HG03442 (cell line): ENCODE measurements at regions not wholly inside any gene's neighbourhood (a gene's known extent, or its start where the extent isn't known, plus 50 kb on each side); places are given as distances from the start of the nearest gene placed in this dataset.
"Not testable (repeated sequence)": the region's sequence is repeated elsewhere in the genome, so short reads cannot be mapped to it uniquely, and the experiment has no call there.

Source experiments
- ATAC-seq: cut with Tn5 transposase; IDR thresholded peaks from one replicate; pipeline ENCODE4 v1.9.1; 2021; ENCODE audit warnings: mild to moderate bottlenecking, moderate library complexity; ENCODE audit not compliant: unreplicated experiment

DNA sequence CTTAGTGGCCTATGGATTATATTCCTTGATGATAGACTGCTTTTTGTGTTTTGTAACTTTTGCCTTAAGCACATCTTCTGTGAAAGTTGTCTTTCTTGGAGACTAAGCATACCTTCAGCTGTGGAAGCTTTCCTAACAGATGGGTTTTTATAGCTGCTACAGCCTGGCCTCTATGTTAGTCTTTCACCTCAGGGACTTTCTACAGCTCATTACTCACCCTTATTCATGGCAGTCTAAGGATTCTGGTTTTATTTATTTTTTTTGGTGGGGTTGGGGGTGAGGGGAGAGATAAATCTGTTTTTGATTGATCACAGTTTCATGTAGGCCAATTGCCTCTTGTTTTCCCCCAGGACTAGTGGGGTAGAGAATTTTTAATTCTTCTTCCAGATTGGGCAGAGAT is 219.9 kb downstream of the DKK1 start:
- no peak for ATAC-seq

DNA sequence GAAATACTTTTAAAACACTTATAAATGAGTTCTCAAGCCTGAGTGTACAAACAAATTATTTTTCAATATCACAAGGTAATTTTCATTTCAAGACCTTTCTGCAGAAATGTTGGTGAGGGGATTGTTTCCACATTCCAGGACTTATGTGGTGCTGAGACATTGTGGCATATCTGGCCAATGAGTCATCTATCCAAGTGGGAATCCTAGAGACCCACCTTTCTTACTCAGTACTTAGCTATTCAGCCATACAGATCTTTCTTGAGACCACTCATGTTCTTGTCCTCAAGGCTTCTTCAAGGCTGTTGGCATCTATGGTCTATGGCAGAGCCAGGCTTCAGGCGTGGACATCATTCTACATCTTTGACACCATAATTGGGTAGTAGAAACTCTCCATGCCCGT is 225.4 kb downstream of the DKK1 start:
- no peak for ATAC-seq

DNA sequence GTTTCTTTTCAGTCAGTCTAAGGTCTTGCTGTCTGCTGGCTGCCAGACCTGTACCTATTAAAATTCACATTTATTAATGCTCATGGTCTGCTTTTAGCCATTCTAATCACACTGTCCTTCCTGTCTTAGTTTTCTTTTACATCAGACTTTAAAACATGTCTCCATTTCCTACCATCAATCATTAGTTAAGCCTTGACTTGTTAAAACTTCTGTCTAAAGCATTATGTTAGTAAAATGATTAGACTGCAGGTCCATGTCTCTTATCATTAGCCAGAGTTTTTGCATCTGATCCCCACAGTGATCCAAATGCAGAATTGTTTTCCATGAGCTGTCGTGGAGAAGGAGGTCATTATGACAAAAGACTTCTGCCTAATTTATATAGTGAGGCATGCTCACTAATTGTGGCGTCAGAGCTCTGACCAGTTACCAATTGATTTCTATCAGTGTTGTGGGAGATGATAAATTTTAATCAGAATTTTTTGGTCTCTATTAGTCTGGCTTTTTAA is 226.5 kb downstream of the DKK1 start:
- ATAC-seq: no peak

DNA sequence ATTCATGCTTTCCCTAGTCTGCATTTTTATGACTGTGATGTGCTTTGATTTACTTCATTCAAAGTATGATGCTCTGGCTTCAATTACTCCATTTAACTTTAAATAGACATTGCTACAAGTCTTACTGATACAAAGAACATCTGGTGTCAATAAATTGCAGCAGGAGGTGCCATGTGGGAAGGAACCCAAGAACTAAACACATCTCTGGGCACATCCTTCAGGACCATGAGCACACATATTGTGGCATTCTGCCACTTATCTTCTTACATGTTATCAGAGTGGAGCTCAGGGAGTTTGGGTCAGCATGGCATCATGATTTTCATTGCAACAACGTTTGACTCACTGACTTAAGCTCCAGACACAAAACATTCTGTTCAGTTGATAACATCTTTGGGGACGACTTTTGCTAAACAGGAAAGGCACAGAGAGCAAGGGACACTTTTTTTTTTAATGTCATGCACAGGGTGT is 227.0 kb downstream of the DKK1 start:
- ATAC-seq: no peak

DNA sequence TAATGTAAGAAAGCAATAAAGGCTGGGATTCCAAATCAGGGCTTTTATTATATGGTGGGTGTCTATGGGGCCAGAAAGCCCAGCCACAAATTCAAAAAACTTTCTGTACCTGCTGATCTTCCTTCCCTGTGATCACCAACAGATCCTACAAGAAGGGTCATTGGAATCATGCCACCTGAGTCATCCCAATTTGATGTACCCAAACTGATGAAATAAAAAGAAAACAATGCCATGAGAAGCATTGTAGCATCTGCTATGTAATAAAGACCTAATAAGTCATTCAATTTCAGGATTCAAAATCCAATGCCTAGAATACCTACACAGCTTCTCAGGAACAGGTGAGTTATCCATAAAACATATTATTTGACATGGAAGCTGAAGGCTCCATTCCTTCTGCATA is 228.8 kb downstream of the DKK1 start:
- no peak for ATAC-seq

DNA sequence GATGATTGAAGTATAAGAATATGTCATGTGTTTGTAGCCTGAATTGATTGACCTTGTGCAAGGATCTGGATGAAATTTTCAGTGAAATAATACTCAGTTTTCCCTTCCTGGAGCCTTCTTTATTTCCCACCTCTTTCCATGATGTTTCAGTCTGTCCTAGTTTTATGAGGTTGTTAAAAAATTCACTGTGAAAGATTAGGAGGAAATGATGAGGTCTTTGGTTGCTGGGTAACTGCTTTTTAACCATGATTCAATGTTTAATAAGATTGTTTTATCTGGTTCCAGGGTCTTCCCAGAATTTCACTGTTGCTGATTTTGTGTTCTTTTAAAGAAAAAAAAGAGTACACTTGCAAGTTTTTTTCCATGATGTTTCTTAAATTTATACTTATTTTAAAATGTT is 221.5 kb downstream of the MBL2 start:
- no peak for ATAC-seq

DNA sequence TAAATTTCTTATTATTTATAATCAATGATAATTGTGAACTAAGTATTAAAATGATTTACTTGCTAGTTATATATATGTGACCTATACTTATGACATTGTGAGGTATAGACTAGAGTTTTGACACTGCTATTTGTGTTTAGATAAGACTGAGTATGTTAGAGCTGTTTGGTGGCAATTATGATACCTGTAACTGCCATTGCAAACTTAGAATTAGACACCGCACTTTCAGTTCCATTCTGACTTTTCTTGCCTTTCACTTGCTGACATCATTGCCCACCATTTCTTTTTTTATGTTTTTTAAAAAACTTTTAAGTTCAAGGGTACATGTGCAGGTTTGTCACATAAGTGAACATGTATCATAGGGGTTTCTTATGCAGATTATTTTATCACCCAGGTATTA is 214.5 kb downstream of the MBL2 start:
- peak; percentile 60 for ATAC-seq

DNA sequence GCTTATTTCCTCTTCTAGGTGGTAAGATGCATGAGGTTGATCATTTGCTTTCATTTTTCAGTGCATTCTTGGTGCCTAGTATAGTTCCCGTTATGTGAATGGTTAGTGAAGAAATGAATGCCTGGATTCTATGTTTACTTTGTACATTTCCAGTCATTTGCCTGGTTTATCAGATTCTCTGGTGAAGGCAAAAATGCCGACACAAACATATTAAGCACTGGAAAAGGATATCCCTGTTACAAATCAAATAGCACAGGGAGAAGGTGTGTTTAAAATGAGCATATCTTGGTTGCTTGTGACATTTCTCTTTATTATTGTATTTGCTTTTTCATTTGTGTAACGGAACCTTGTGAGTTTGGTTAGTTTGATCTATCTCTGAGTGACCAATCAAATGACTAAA is 211.3 kb downstream of the MBL2 start:
- ATAC-seq: no peak

DNA sequence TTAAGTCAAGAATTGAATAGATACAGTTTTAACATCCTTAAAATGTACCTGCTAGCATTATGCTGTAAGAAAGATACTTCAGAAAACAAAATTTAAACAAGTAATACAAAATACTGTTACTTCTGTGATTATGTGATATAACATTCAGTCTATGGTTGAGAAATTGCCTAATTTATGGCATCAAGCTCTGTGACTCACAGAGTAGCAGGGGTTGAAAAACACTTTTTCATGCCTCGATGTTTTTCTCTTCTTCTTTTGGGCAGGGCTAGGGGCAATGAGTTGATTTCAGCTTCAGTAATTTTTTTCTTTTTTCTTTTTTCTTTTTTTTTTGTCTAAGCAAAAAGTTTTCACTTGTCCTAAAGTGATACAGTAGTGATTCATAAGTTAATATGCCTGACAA is 209.2 kb downstream of the MBL2 start:
- ATAC-seq: no peak

DNA sequence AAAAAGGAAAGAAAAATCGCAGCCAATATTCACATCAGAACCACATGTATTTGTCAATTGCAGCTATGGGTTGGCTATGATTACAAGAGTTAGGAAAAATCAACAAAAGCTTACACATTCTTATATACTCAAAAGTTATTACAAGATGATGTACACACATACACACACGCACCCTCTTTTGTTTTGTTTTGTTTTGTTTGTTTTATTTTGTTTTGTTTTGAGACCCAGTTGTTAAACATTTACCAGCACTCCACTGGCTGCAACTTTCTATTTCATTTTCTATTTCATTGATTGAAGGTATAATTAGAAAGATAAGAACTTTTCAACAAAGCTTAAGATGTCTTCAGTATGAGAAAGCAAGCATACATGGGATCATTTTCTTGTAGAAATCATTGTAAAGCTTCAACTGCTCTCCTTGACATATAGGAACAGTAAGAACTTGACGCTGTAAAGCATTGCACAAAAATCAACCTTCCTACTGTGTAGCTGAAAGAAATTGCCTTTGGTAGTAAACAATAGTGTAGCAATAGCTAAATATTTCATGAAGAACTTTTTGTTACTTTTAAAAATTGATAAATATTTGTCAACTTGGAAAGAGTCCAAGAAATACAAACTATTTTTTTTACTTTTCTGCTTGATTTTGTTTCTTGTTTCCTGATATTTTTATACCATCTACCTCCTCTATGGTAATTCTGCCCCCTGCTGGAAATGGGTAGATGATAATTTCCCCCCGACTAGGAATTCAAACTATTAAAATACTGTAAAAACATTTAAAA is 205.9 kb downstream of the MBL2 start:
- ATAC-seq: no peak

DNA sequence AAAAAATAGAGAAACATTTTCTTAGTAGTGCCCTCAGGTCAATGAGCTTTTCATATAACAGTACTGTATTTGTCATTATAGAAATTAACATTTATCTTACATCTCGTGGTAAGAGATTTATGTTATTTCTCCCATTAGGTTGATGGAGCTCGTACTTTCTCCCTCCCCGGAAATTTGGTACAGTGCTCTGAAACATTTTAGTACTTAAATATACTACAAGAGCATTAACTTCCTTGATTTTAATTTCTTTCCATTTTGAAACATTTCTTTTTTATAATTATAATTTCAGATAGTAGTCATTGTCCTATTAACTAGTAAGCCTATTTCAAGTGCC is 205.4 kb downstream of the MBL2 start:
- no peak for ATAC-seq

DNA sequence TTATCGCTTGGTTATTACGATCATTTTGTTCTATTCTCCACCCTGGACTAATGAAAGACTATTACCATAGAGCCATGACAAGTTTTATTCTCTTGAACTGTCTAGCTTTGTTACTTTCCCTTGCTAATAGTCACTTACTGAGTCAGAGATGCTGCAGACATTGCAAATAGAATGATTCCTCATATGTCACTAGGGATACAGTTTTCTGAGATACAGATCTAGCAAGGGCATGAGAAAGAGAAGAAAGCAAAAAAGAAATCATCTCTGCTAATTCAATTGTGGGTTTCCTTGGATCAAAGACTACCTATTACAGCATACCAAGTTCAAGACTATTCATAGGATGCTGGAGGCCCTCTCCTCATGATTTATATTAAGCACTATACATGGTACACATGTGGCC is 204.3 kb downstream of the MBL2 start:
- ATAC-seq: no peak

DNA sequence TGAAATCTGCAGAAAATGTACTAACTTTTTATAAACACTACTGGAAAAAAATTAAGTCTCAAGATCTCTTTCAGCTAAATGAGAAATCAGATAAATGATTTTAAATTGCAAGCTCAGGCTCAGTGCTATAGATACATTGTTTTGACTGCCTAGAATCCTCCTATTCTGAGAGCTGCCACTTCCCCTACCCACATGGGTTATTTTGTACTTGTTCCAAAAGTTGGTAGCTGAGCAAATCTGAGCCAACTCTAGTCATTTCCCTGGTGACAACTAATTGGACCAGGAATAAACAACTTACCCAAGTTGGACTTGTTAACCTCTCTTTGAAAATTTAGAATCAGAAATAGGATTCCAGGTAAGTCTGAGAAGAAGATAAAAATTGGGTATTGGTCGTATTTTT is 202.1 kb downstream of the MBL2 start:
- no peak for ATAC-seq

DNA sequence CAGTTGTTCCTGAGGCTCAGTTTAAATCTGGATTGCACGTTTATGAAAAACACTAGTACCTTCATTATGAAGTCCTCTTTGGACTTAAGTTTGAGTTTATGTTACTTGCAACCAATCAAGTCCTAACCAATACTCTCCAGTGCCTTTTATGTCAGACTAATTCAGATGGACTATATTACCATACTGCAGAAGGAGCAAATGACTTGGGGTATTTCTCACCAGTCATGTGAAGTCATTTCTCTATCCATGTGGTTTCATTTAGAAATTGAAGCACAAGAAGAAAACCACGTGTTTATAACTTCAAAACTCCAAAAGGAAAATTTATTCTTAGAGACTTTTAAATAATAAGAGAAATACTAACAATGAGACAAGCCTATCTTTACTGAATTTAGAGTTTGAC is 201.6 kb downstream of the MBL2 start:
- ATAC-seq: no peak

DNA sequence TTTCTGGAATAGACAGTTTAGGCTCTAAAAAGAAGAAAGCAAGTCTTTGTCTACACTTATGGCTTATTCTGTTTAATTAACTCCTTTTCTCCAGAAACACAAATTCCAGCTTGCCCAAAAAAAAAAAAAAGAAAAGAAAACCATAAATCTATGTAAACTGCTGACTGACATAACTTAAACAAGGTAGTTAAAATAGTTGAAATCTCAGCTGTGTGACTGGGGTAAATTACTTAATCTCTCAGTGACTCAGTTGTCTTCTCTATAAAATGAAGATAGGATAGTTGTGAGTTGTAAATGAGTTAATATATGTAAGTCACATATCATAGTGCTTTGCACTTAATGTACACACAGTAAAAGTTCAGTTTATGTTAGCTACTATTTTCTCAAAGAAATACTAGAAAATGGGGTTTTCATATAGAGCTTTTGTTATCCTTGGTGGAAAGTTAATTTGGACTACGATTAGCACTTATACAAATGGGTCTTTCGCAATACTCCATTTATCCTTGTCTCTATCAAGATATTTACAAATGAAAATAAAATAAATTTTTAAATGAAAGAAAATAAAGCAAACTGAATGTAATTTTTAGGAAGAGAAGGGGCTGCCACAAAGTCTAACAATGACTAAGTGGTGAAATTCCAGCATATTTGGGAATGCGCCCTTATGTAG is 200.9 kb downstream of the MBL2 start:
- no peak for ATAC-seq

DNA sequence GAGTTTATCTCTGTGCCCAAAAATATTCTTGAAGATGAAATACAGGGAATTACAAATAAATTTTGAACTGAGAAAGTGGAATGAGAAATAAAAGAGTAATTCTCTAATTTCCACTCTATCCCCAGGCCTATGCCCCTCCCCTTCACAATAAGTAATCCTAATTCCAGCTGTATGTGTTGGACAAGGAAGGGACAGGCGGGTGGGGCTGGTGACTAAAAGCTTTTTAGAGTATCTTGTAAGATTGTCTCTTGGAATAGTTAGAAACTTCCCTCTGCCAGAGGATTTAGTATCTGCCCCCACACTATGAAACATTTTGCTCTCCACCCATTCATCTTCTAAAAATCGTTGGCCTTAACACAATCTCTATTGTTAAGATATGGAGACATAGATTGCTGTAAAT is 199.2 kb downstream of the MBL2 start:
- no peak for ATAC-seq

DNA sequence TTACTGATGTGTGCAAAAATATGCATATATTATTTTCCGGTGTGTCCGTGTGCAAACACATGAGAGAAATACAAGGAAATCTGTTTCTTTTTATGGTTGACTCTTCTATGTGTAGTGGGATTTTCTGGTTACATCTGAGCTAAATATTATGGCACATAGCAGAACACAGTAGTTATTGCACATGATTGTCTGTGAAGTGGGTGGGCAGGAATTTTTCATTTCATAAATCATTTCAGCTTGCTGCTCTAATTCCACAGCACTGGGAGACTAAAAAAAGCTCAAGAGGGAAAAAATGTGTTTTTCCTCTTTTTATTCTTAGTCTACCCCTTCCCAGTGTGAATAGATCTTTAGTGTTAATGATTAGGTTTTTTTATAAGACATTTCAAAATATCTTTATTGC is 197.9 kb downstream of the MBL2 start:
- ATAC-seq: no peak

DNA sequence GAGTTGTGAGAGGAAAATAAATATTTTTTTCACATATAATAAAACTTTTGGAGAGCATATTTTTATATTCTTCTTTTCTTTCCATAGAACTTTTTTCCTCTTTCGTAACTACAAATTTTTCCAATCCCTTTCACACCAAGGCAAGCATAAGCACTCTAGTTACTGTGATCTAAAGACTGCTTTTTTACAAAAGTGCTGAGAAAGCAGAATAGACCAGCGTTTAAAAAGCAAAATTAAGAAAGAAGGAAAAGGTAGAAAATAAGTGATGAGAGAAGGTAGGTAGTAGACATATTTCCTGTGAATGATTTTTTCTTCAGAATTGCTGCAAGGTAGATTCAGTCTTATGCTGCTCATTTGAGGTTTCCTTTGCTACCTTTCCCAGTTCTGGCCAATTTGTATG is 195.5 kb downstream of the MBL2 start:
- ATAC-seq: no peak

DNA sequence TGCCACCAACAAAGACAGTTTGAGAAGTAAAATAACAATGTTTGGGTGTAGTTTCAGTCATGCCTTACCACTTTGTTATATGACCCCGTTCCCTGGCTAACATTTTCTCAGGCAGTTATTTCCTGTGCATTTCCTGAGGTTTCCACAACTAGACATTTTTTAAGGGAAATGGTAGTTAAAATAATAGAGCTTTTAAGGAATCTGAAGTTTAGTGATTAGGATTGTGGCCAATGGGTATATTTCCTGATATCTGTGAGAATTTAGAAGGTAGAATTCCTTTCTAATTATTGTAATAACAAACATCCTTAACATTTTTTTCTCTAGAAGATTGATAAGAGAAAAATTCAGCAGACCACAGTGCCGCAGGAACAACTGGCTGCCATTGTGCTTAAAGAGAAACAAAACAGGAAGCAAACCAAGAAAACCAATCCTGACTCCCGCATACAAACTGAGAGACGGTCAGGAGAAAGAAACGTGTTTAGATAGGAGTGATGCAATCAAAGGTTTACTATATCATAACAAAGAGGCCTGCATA is 193.6 kb downstream of the MBL2 start:
- no peak for ATAC-seq

DNA sequence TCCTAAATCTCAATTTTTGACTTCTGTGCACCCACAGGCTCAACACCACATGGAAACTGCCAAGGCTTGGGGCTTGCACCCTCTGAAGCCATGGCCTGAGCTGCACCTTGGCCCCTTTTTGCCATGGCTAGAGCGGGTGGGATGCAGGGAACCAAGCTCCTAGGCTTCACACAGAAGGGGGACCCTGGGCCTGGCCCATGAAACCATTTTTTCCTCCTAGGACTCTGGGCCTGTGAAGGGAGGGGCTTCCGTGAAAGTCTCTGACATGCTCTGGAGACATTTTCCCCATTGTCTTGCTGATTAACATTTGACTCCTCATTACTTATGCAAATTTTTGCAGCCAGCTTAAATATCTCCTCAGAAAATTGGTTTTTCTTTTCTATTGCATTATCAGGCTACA is 190.9 kb downstream of the MBL2 start:
- ATAC-seq: not testable (repeated sequence)

DNA sequence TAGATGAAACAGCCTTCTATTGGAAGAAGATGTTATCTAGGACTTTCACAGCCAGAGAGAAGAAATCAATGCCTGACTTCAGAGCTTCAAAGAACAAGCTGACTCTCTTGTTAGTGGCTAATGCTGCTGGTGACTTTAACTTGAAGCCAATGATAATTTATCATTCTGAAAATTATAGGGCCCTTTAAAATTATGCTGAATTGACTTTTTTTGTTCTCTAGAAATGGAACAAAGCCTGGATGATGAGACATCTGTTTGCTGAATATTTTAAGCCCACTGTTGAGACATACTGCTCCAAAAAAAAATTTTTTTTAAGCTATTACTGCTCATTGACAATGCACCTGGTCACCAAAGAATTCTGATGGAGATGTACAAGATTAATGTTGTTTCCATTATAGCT is 189.2 kb downstream of the MBL2 start:
- no peak for ATAC-seq

DNA sequence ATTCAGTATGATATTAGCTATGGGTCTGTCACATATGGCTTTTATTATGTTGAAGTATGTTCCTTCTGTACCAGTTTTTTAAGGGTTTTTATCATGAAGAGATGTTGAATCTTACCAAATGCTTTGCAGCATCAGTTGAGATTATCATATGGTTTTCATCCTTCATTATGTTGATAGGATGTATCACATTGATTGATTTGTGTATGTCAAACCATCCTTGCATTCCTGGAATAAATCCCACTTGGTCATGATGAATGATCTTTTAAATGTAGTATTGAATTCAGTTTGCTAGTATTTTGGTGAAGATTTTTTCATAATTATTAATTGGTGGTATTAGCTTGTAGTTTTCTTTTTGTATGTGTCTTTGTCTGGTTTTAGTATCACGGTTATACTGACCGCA is 185.9 kb downstream of the MBL2 start:
- no peak for ATAC-seq
